ENCODE measurements at regions not wholly inside any gene's neighbourhood (a gene's known extent, or its start where the extent isn't known, plus 50 kb on each side); places are given as distances from the start of the nearest gene placed in this dataset.

- DNase-seq (ENCODE audit: extremely low read depth in 1 of 11, low read depth in 9 of 11, low spot score in 4 of 11): no peak
Observed at GRCh38 chr4:13963601-13964000, 336.1 kb upstream of the BOD1L1 start.

- DNase-seq (ENCODE audit: extremely low read depth in 1 of 11, low read depth in 9 of 11, low spot score in 4 of 11): no peak
Observed at GRCh38 chr4:13966231-13967195, 339.0 kb upstream of the BOD1L1 start.

- no peak for DNase-seq (ENCODE audit: extremely low read depth in 1 of 11, low read depth in 9 of 11, low spot score in 4 of 11)
Observed at GRCh38 chr4:13968723-13969122, 341.2 kb upstream of the BOD1L1 start.

GRCh38 chr4:13970349-13970748 is 342.8 kb upstream of the BOD1L1 start:
- DNase-seq (ENCODE audit: extremely low read depth in 1 of 11, low read depth in 9 of 11, low spot score in 4 of 11): no peak

GRCh38 chr4:13977746-13978145 is 350.2 kb upstream of the BOD1L1 start:
- DNase-seq (ENCODE audit: extremely low read depth in 1 of 11, low read depth in 9 of 11, low spot score in 4 of 11): no peak

GRCh38 chr4:13980317-13981310 is 353.1 kb upstream of the BOD1L1 start:
- no peak for DNase-seq (ENCODE audit: extremely low read depth in 1 of 11, low read depth in 9 of 11, low spot score in 4 of 11)

- DNase-seq (ENCODE audit: extremely low read depth in 1 of 11, low read depth in 9 of 11, low spot score in 4 of 11): no peak
Observed at GRCh38 chr4:13981499-13981898, 354.0 kb upstream of the BOD1L1 start.

GRCh38 chr4:13982010-13982409 is 354.5 kb upstream of the BOD1L1 start:
- no peak for DNase-seq (ENCODE audit: extremely low read depth in 1 of 11, low read depth in 9 of 11, low spot score in 4 of 11)

GRCh38 chr4:13983189-13983790 is 355.8 kb upstream of the BOD1L1 start:
- DNase-seq (ENCODE audit: extremely low read depth in 1 of 11, low read depth in 9 of 11, low spot score in 4 of 11): no peak

- DNase-seq (ENCODE audit: extremely low read depth in 1 of 11, low read depth in 9 of 11, low spot score in 4 of 11): no peak
Observed at GRCh38 chr4:13984991-13985800, 357.7 kb upstream of the BOD1L1 start.

- DNase-seq (ENCODE audit: extremely low read depth in 1 of 11, low read depth in 9 of 11, low spot score in 4 of 11): no peak
Observed at GRCh38 chr4:13985837-13986236, 358.3 kb upstream of the BOD1L1 start.

- DNase-seq (ENCODE audit: extremely low read depth in 1 of 11, low read depth in 9 of 11, low spot score in 4 of 11): no peak
Observed at GRCh38 chr4:13986548-13986947, 359.0 kb upstream of the BOD1L1 start.

- no peak for DNase-seq (ENCODE audit: extremely low read depth in 1 of 11, low read depth in 9 of 11, low spot score in 4 of 11)
Observed at GRCh38 chr4:13988353-13989305, 361.1 kb upstream of the BOD1L1 start.

GRCh38 chr4:13989501-13989900 is 362.0 kb upstream of the BOD1L1 start:
- DNase-seq (ENCODE audit: extremely low read depth in 1 of 11, low read depth in 9 of 11, low spot score in 4 of 11): no peak

- DNase-seq (ENCODE audit: extremely low read depth in 1 of 11, low read depth in 9 of 11, low spot score in 4 of 11): peak in 9 of 11 donors; percentile 4 to 63 (median 20)
Observed at GRCh38 chr4:13990596-13991589, 363.4 kb upstream of the BOD1L1 start.

- DNase-seq (ENCODE audit: extremely low read depth in 1 of 11, low read depth in 9 of 11, low spot score in 4 of 11): no peak
Observed at GRCh38 chr4:13992041-13992440, 364.5 kb upstream of the BOD1L1 start.

All from renal cortex interstitium (tissue), 11 donors.